ENCODE measurements at regions not wholly inside any gene's neighbourhood (a gene's known extent, or its start where the extent isn't known, plus 50 kb on each side); places are given as distances from the start of the nearest gene placed in this dataset.

GRCh38 chr9:16136961-16137360 lies 584.1 kb downstream of the CCDC171 start:
- TF ChIP-seq CHD2 (IDR thresholded peaks at IDR 0.05; ENCODE audit: low read length, partially characterized antibody) (no peak), CTCF (IDR thresholded peaks at IDR 0.05) (no peak), RARB (CRISPR knock-in tag; IDR thresholded peaks at IDR 0.05) (no peak), RFX5 (IDR thresholded peaks at IDR 0.05) (no peak), SMC3 (IDR thresholded peaks at IDR 0.05) (no peak)
- TF ChIP-seq, protein P1, sequence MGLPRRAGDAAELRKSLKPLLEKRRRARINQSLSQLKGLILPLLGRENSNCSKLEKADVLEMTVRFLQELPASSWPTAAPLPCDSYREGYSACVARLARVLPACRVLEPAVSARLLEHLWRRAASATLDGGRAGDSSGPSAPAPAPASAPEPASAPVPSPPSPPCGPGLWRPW (IDR thresholded peaks at IDR 0.05): no peak
